Renal cortex interstitium (tissue), 11 donors: ENCODE measurements at regions not wholly inside any gene's neighbourhood (a gene's known extent, or its start where the extent isn't known, plus 50 kb on each side); places are given as distances from the start of the nearest gene placed in this dataset.
"Not testable (repeated sequence)": the region's sequence is repeated elsewhere in the genome, so short reads cannot be mapped to it uniquely, and the experiment has no call there.

Experiments
- DNase-seq, 11 donors: peaks; one replicate each; pipeline ENCODE4 v3.0.0-alpha.2; 2013; ENCODE audit warnings: low read depth in 9 of 11, low spot score in 4 of 11; ENCODE audit errors: extremely low read depth in 1 of 11

GRCh38 chr1:78336751-78337150 lies 154.0 kb upstream of the PTGFR start:
- DNase-seq: not testable (repeated sequence)

GRCh38 chr1:78339490-78339889 lies 151.3 kb upstream of the PTGFR start:
- no peak for DNase-seq

- DNase-seq: no peak
Measured at GRCh38 chr1:78340006-78340405, 150.8 kb upstream of the PTGFR start.

- no peak for DNase-seq
Measured at GRCh38 chr1:78348496-78349284, 142.1 kb upstream of the PTGFR start.

GRCh38 chr1:78351551-78352216 lies 139.1 kb upstream of the PTGFR start:
- DNase-seq: no peak

- no peak for DNase-seq
Measured at GRCh38 chr1:78355656-78356055, 135.1 kb upstream of the PTGFR start.

GRCh38 chr1:78358165-78358564 lies 132.6 kb upstream of the PTGFR start:
- no peak for DNase-seq

GRCh38 chr1:78359666-78360065 lies 131.1 kb upstream of the PTGFR start:
- DNase-seq: no peak

- DNase-seq: no peak
Measured at GRCh38 chr1:78360584-78360983, 130.2 kb upstream of the PTGFR start.

GRCh38 chr1:78367700-78368099 lies 123.1 kb upstream of the PTGFR start:
- DNase-seq: no peak

GRCh38 chr1:78369546-78369945 lies 121.2 kb upstream of the PTGFR start:
- no peak for DNase-seq

- no peak for DNase-seq
Measured at GRCh38 chr1:78370356-78370755, 120.4 kb upstream of the PTGFR start.

- DNase-seq: no peak
Measured at GRCh38 chr1:78370779-78371482, 119.8 kb upstream of the PTGFR start.

- no peak for DNase-seq
Measured at GRCh38 chr1:78373676-78374075, 117.1 kb upstream of the PTGFR start.

- DNase-seq: no peak
Measured at GRCh38 chr1:78375996-78376395, 114.8 kb upstream of the PTGFR start.

- no peak for DNase-seq
Measured at GRCh38 chr1:78377356-78377928, 113.3 kb upstream of the PTGFR start.

GRCh38 chr1:78383923-78384322 lies 106.9 kb upstream of the PTGFR start:
- DNase-seq: no peak

- no peak for DNase-seq
Measured at GRCh38 chr1:78385744-78386462, 104.9 kb upstream of the PTGFR start.

- DNase-seq: no peak
Measured at GRCh38 chr1:78387201-78387600, 103.6 kb upstream of the PTGFR start.
